Peyer's patch (tissue), 4 donors: ENCODE measurements at regions not wholly inside any gene's neighbourhood (a gene's known extent, or its start where the extent isn't known, plus 50 kb on each side); places are given as distances from the start of the nearest gene placed in this dataset.

Experiments used
- DNase-seq, 3 donors: peaks; one replicate each; pipeline ENCODE4 v3.0.0-alpha.2; 2017 to 2019
- H3K27ac ChIP-seq, 4 donors: fragments of 200-600 bp; sonication (generic); one replicate each; pipeline ENCODE4 v1.5.1; 2016 to 2019
- H3K27me3 ChIP-seq, 2 donors: fragments of 200-600 bp; sonication (generic); one replicate each; pipeline ENCODE4 v1.5.1; 2019
- H3K36me3 ChIP-seq, 3 donors: fragments of 200-600 bp; sonication (generic); one replicate each; pipeline ENCODE4 v1.5.1; 2016 to 2019
- H3K4me1 ChIP-seq, 4 donors: fragments of 200-600 bp; sonication (generic); one replicate each; pipeline ENCODE4 v1.5.1; 2016 to 2019
- H3K4me3 ChIP-seq, 4 donors: fragments of 200-600 bp; sonication (generic); 1 replicate in 3 of 4; 2 replicates in 1 of 4; pipeline ENCODE4 v1.5.1; 2016 to 2019; ENCODE audit warnings: mild to moderate bottlenecking in 1 of 4
- H3K9me3 ChIP-seq, 4 donors: fragments of 200-600 bp; sonication (generic); one replicate each; pipeline ENCODE4 v1.5.1; 2016 to 2019; ENCODE audit warnings: mild to moderate bottlenecking in 1 of 4
- POLR2A ChIP-seq, 2 donors: fragments of 450-650 bp; IDR thresholded peaks; one replicate each; pipeline ENCODE4 v1.5.1; 2017; ENCODE audit warnings: antibody characterized with exemption in 2 of 2, mild to moderate bottlenecking in 2 of 2, moderate library complexity in 2 of 2
- TF ChIP-seq, protein P1 (sequence below), 6 experiments: fragments of 450-650 bp in 4 of 6; fragments of 200-600 bp in 2 of 6; sonication (generic) in 1 of 6; IDR thresholded peaks; one replicate each; pipeline ENCODE4 v1.5.1; 2017 to 2019; ENCODE audit warnings: antibody characterized with exemption in 6 of 6, mild to moderate bottlenecking in 3 of 6, moderate library complexity in 1 of 6

DNA sequence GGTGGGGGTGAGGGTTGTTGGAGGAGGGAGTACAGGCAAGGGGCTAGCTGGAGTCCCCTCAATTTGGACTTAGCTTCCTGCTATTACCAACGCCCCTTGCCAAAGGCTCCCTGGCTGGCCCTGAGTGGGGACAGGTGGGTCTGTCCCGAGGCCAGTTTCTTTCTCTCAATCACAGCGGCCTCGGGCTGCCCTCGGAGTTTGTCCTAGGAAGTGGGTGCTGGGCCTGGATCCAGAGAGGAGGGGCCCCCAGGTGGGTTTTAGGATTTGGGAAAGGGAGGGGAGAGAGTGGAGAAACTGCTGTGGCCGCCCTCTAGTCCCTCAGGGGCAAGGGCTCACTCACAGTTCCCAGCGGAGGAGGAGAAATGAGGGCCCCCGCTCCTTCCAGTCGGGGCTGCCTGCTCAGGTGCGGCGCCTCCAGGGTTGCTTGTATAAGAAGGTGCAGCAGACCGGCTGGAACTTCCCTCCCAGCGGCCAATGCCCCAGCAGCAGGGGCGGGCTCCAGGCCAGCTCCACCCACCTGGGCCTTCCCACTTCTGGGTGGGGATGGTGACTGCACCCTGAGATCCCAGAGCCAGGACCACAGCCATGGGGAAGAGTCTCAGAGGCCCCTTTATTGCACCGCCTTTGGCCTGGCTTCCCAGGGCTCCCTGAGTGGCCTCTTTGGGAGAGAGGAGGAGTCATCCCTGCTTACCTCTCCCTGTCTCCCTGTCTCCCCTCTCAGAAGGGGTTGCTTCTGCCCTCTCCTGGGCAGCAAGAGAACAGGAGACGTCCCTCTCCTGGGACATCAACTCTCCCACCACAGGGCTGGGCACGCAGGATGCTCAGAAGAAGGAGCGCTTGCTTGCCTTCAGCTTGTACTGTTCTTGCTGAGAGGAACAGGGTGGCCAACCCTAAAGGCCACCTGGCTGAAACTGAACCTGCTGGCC is 112.0 kb upstream of the SMURF2 start:
- Histone ChIP-seq H3K27ac (peak overlapping the region in 2 of 4 donors; percentile 1 to 52), H3K36me3 (no peaks in the 10 kb centered on the region), H3K9me3 (no peaks in the 10 kb centered on the region), H3K27me3 (peaks cover 0 to 11% of the 10 kb centered on the region in 2 donors), H3K4me3 (peak overlapping the region in 2 of 4 donors; percentile 24 to 30), H3K4me1 (peaks cover 0 to 31% (median 14%) of the 10 kb centered on the region in 4 donors)
- TF ChIP-seq, protein P1, sequence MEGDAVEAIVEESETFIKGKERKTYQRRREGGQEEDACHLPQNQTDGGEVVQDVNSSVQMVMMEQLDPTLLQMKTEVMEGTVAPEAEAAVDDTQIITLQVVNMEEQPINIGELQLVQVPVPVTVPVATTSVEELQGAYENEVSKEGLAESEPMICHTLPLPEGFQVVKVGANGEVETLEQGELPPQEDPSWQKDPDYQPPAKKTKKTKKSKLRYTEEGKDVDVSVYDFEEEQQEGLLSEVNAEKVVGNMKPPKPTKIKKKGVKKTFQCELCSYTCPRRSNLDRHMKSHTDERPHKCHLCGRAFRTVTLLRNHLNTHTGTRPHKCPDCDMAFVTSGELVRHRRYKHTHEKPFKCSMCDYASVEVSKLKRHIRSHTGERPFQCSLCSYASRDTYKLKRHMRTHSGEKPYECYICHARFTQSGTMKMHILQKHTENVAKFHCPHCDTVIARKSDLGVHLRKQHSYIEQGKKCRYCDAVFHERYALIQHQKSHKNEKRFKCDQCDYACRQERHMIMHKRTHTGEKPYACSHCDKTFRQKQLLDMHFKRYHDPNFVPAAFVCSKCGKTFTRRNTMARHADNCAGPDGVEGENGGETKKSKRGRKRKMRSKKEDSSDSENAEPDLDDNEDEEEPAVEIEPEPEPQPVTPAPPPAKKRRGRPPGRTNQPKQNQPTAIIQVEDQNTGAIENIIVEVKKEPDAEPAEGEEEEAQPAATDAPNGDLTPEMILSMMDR (IDR thresholded peaks at IDR 0.05) = peak in 3 of 6 experiments; percentile 16 to 39 (median 32)
- TF ChIP-seq POLR2A (IDR thresholded peaks at IDR 0.05) = peak in 1 of 2 donors; percentile 58
- DNase-seq = peak in 2 of 3 donors; percentile 79 to 88

DNA sequence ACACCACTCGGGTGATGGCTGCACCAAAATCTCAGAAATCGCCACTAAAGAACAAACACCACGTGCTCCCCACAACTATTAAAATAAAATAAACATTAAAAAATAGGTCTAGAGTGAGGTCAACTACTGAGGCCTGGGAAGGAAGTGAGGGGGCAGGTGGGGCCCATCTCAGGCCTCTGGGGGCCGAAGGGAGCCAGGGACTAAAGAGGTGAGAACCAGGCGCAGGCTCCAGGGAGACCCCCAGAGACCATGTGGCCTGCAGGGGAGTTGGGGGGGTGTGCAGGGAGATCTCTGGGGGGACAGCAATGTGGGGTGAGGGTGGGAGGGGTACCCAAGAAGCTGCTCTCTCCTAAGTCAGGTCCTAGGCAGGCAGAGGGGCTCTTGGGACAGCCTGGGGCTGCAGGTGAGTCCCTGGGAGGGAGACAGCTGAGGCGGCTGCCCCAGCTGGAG is 111.3 kb upstream of the SMURF2 start:
- peak overlapping the region in 1 of 4 donors; percentile 1 for H3K27ac ChIP-seq
- peaks cover 0 to 24% (median 8%) of the 10 kb centered on the region in 4 donors for H3K4me1 ChIP-seq
- no peaks in the 10 kb centered on the region for H3K36me3 ChIP-seq
- peak overlapping the region in 2 of 4 donors; percentile 24 to 30 for H3K4me3 ChIP-seq
- DNase-seq = peak in 1 of 3 donors; percentile 42
- H3K27me3 ChIP-seq = peaks cover 0 to 5% of the 10 kb centered on the region in 2 donors
- no peaks in the 10 kb centered on the region for H3K9me3 ChIP-seq
- TF ChIP-seq POLR2A (IDR thresholded peaks at IDR 0.05) = no peak
- TF ChIP-seq, protein P1 (IDR thresholded peaks at IDR 0.05) = no peak

DNA sequence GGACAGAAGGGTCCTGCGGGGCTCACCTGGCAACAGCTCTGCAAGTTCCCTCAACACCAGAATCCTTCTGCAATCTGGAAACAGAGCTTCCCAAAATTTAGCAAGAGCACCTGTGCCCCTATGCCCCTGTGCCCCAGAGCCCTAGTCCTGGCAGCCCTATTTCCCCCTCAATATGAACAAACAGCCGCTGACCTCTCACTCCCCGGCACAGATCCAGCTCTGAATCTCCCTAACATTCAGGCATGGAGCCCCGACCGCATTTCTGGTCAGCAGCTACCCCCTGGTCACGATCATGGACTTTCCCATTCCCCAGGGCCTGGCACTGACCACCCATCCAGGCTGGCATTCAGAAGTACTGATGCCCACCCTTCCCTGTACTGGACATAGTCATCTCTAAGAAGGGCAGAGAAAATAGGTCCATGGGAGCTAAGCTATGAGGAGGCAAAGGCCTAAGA is 110.8 kb upstream of the SMURF2 start:
- no peak overlapping the region for H3K27ac ChIP-seq
- no peaks in the 10 kb centered on the region for H3K27me3 ChIP-seq
- H3K4me1 ChIP-seq = peaks cover 0 to 18% (median 6%) of the 10 kb centered on the region in 4 donors
- DNase-seq = peak in 1 of 3 donors; percentile 41
- TF ChIP-seq POLR2A (IDR thresholded peaks at IDR 0.05) = no peak
- TF ChIP-seq, protein P1 (IDR thresholded peaks at IDR 0.05) = no peak
- no peak overlapping the region for H3K4me3 ChIP-seq
- no peaks in the 10 kb centered on the region for H3K36me3 ChIP-seq
- H3K9me3 ChIP-seq = no peaks in the 10 kb centered on the region

DNA sequence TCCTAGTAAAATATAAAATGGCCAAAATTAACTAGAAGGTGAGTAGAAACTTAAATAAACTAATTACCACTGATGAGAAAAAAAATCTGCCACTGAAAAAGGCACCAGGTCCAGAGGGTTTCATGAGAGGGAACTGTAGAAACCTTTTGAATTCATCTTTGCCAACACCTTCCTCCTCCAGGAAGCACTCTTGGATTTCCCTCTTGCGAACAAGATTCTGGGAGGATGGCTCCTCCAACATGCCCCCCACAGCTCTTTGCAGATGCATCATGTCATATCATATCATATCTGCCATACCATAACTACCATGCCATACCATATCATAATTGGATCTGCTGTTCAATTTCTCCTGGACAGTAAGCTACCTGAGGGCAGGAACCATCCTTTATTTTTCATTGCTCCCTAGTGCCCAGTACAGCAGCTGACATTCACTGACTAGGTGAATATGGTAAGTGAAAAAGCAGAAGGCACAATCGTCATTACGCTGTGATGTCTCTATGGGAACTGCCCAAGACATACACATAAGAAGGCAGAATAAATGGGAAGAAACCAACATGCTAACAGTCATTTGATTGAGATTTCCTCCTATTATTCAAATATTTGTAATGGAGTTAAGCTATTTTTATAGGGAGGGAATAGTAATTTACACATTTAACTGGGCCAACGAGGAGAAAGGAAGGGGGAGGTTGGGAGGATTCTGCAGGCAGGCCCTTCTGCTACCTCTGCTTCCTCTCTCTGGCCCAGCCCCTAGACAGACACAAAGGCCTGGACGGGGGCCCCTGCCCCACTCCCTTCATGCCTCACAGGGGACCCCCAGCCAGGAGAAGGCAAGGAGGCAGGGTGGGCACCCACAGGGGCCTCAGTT is 110.1 kb upstream of the SMURF2 start:
- no peak overlapping the region for H3K27ac ChIP-seq
- DNase-seq = no peak
- H3K27me3 ChIP-seq = no peaks in the 10 kb centered on the region
- H3K9me3 ChIP-seq = no peaks in the 10 kb centered on the region
- no peak overlapping the region for H3K4me3 ChIP-seq
- TF ChIP-seq POLR2A (IDR thresholded peaks at IDR 0.05) = no peak
- TF ChIP-seq, protein P1 (IDR thresholded peaks at IDR 0.05) = no peak
- peaks cover 0 to 12% (median 2%) of the 10 kb centered on the region in 4 donors for H3K4me1 ChIP-seq
- H3K36me3 ChIP-seq = no peaks in the 10 kb centered on the region

DNA sequence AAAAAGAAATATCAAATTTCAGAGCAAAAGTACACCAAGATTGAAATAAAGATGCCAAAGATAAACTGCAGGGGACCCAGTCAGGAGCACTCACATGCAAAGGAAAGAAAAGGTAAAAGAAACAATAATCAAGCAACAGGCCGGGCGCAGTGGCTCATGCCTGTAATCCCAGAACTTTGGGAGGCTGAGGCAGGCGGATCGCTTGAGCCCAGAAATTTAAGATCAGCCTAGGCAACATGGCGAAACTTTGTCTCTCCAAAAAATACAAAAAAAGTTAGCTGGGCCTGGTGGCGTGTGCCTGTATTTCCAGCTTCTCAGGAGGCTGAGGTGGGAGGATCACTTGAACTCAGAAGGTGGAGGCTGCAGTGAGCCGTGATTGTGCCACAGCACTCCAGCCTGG is 107.6 kb upstream of the SMURF2 start:
- Histone ChIP-seq H3K27ac (no peak overlapping the region), H3K4me1 (no peaks in the 10 kb centered on the region), H3K36me3 (no peaks in the 10 kb centered on the region), H3K27me3 (no peaks in the 10 kb centered on the region), H3K4me3 (no peak overlapping the region), H3K9me3 (no peaks in the 10 kb centered on the region)
- DNase-seq = no peak
- TF ChIP-seq POLR2A (IDR thresholded peaks at IDR 0.05) = no peak
- TF ChIP-seq, protein P1 (IDR thresholded peaks at IDR 0.05) = no peak
